NT2/D1 (cell line): ENCODE measurements at regions not wholly inside any gene's neighbourhood (a gene's known extent, or its start where the extent isn't known, plus 50 kb on each side); places are given as distances from the start of the nearest gene placed in this dataset.

ENCODE experiments used
- SUZ12 ChIP-seq: IDR thresholded peaks from 2 replicates; pipeline ENCODE4 v1.6.1; 2011; ENCODE audit not compliant: insufficient read length, insufficient read depth; ENCODE audit errors: extremely low read depth
- YY1 ChIP-seq: IDR thresholded peaks from 2 replicates; pipeline ENCODE4 v1.6.1; 2011; ENCODE audit not compliant: insufficient read length, insufficient read depth
- ZNF274 ChIP-seq: IDR thresholded peaks from 2 replicates; pipeline ENCODE4 v1.6.1; 2011; ENCODE audit warnings: mild to moderate bottlenecking, low read depth, low read length

DNA sequence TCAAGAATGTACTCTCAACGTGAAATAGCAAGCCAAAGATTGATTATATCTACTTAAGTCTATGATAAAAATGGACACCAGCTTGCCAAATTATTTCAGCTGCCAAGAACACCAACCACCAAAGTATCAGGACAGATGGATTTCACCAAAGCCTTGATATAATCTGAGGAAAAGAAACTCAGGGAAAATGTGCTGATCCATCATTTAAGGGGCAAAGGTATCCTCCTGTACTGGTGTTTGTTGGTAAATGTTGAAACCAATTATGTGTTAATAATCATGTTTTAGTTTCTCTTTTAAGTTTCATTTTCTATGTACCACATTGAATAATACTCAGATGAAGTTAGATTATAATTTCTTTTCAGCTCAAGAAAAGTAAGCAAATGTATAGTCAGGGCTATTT, 1284.3 kb upstream of the TMEM132C start:
- no peak for TF ChIP-seq SUZ12
- no peak for TF ChIP-seq ZNF274
- TF ChIP-seq YY1, result no peak
